ENCODE measurements at regions not wholly inside any gene's neighbourhood (a gene's known extent, or its start where the extent isn't known, plus 50 kb on each side); places are given as distances from the start of the nearest gene placed in this dataset.

GRCh38 chr4:110735686-110736085 is 112.8 kb upstream of the PITX2 start:
- no peak for TF ChIP-seq CTCF (IDR thresholded peaks at IDR 0.05; ENCODE audit: low read depth, low read length, missing control alignments)
- no peak for DNase-seq (ENCODE audit: extremely low read depth, low read depth)
- H3K4me3 ChIP-seq (replicated peaks; ENCODE audit: low read depth, low read length): no peak overlapping the region

- no peak for DNase-seq (ENCODE audit: extremely low read depth, low read depth)
These were observed 115.1 kb upstream of the PITX2 start for GRCh38 chr4:110737931-110738330.

GRCh38 chr4:110742143-110742542 is 119.3 kb upstream of the PITX2 start:
- DNase-seq (ENCODE audit: extremely low read depth, low read depth): no peak
- TF ChIP-seq CTCF (IDR thresholded peaks at IDR 0.05; ENCODE audit: low read depth, low read length, missing control alignments): no peak
- no peak overlapping the region for H3K4me3 ChIP-seq (replicated peaks; ENCODE audit: low read depth, low read length)

More at GRCh38 chr4:110737931-110738330, 115.1 kb upstream of the PITX2 start:
- H3K4me3 ChIP-seq (replicated peaks; ENCODE audit: low read depth, low read length): no peak overlapping the region
- TF ChIP-seq CTCF (IDR thresholded peaks at IDR 0.05; ENCODE audit: low read depth, low read length, missing control alignments): no peak

- no peak overlapping the region for H3K4me3 ChIP-seq (replicated peaks; ENCODE audit: low read depth, low read length)
- DNase-seq (ENCODE audit: extremely low read depth, low read depth): no peak
- no peak for TF ChIP-seq CTCF (IDR thresholded peaks at IDR 0.05; ENCODE audit: low read depth, low read length, missing control alignments)
These were observed 125.2 kb upstream of the PITX2 start for GRCh38 chr4:110748071-110748470.

GRCh38 chr4:110751183-110751582 is 128.3 kb upstream of the PITX2 start:
- no peak for DNase-seq (ENCODE audit: extremely low read depth, low read depth)
- no peak for TF ChIP-seq CTCF (IDR thresholded peaks at IDR 0.05; ENCODE audit: low read depth, low read length, missing control alignments)
- no peak overlapping the region for H3K4me3 ChIP-seq (replicated peaks; ENCODE audit: low read depth, low read length)

- no peak for DNase-seq (ENCODE audit: extremely low read depth, low read depth)
- TF ChIP-seq CTCF (IDR thresholded peaks at IDR 0.05; ENCODE audit: low read depth, low read length, missing control alignments): no peak
- H3K4me3 ChIP-seq (replicated peaks; ENCODE audit: low read depth, low read length): no peak overlapping the region
These were observed 129.1 kb upstream of the PITX2 start for GRCh38 chr4:110751986-110752385.

GRCh38 chr4:110753466-110753865 is 130.6 kb upstream of the PITX2 start:
- H3K4me3 ChIP-seq (replicated peaks; ENCODE audit: low read depth, low read length): no peak overlapping the region
- no peak for DNase-seq (ENCODE audit: extremely low read depth, low read depth)
- TF ChIP-seq CTCF (IDR thresholded peaks at IDR 0.05; ENCODE audit: low read depth, low read length, missing control alignments): no peak

All from HFF-Myc (cell line).